ENCODE measurements at regions not wholly inside any gene's neighbourhood (a gene's known extent, or its start where the extent isn't known, plus 50 kb on each side); places are given as distances from the start of the nearest gene placed in this dataset.

DNA sequence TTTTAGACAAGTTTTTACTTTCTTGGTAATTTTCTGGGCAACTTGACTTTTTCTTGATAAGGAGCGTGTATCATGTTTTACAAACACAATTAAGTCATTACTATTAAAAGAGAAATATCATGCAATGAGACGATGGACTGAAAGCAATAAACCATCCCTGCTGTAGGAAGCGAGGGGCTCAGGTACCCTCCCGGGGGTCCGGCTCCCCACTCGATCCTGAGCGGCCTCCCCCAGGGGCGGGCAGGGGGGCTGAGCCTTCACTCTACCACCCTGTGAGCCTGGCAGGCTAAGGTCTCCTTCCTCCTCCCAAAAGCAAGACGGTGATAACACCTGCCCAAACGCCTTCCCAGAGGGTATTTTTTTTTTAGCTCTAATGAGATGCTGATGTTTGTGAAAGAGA, 51.8 kb upstream of the ADGRA1 start:
- DNase-seq, result no peak

DNA sequence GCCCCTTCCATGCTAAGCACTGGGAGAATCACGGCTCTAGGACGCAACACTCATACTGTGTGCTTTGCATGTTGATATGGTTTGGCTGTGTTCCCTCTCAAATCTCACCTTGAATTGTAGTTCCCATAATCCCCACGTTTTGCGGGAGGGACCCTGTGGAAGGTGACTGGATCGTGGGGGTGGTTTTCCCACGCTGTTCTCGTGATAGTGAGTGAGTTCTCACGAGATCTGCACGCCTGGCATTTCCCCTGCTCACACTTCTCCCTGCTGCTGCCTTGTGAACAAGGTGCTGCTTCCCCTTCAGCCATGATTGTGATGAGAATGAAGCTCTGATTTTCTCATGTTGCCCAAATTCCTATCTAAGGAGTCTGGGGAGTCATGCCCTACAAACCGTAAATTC, 53.0 kb upstream of the ADGRA1 start:
- DNase-seq, result no peak

DNA sequence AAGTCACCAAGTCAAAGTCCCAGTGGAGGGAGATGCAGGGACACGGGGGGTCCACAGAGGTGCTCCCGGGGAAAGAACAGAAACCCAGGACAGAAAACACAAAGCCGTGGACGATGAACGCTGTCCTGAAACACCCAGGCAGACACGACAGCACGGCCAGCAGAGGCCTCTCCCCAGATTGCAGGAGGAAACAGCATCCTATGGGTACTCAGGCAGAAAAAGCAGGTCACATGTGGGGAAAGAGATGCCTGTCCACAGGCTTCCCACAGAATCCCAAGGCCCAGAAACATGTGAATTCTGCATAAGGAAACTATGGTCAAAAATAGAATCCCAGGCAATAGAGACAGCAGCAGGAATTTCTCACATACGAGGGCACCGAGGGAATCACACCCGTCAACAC, 53.6 kb upstream of the ADGRA1 start:
- no peak for DNase-seq

DNA sequence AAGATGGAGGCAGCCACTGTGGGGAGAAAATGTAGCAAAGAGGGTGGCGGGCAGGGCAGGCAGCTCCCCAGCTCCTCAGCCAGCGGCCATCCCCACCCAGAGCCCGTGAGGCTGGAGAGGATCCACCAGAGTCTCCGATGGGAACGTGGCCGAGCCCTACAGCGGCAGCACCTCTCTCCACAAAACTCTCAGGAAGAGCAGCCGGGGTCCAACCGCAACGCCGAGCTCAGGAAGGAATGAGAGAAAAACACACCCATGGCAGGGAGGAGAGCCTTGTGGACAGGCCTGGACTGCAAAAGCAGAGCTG, 54.0 kb upstream of the ADGRA1 start:
- DNase-seq, result no peak

DNA sequence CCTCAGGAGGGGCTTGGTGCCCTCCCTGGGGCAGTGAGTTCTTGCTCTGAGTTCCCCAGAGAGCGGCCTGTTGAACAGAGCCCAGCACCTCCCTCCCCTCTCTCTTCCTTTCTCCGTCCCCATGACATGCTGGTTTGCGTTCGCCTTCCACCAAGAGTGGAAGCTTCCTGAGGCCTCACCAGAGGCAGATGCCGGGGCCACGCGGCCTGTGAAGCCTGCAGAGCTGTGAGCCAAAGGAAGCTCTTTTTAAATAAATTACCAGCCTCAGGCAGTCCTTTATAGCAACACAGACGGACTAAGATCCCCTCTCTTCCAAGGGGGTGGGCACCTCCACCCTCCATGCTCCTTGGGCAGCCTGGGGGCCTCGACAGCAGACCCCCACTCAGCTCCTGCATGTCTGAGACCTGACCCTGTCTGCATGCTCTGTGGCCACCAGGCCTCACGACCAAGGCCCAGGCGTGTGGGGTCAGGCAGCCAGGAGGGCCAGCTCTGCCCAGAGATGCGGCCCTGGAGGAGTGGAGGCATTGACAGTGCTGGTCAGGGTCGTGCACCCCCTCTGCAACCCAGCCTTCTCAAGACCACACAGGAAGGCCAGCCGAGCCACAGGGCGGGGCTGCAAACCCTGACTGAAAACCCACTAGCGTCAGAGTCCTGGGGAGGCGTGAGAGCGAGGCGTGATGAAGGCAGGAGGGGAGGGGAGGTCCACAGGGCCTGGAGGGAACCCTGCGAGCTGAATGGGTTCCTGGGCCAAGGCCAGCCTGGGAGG, 54.6 kb upstream of the ADGRA1 start:
- DNase-seq, result no peak

DNA sequence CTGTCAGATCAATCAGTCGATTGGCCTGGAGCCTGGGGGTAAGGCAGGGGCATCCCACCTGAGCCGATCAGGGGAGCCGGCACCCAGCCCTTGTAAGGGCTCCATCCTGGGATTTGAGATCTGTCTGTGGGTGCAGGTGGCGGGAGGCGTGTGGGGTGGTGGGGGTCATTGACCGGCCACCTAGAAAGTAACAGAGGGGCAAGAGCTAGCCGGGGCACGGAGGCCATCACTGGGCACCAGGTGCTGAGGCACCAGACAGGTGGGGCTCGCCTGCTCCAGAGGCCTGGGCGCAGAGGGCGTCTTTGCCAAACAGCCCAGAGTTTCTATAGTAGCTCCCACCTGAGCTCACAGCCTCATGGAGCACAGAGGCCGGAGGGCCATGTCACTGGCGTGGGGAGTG, 55.5 kb upstream of the ADGRA1 start:
- DNase-seq, result no peak

DNA sequence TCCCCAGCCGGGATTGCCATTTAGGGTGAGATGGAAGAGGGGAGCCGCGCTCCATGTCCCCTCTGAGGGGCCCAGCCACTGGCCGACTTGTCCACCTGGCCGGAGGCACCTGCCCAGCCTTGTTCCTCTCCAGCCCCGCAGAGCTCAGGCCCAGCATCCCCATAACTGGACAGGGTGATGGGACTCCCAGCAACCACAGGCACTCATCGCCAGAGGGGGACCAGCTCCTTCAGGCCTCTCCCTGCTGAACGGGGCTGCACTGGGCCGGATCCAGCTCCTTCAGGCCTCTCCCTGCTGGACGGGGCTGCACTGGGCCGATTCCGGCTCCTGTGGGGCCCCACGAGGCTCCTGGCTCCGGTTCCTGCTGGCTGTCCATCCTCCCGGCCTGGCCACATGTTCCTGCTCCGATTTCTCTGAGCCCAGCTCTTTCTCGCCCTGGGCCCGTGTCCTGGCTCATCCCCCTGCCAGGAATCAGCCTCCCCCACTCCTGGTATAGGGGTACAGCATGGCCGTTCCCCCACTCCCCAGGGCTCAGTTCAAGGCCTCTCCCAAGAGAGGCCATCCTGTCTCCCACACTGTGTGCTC, 56.1 kb upstream of the ADGRA1 start:
- no peak for DNase-seq

DNA sequence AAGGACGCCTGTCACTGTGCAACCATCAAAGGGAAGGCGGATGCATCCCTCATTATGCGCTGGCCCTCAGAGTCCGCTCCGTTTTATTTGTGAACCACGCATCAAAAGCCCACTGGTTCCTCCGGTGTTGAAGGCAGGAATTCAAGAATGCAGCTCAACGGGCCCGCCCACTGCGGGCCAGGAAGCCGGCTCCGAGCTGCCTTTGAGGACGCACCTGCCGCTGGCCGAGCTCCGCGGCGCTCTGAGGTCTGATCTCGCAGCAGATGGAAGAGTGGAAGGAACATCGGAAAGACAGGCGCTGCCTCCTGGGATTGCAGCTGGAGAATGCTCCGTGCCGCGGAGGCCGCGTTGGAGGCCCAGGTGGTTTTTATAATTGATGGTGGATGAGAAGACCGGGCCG, 56.9 kb upstream of the ADGRA1 start:
- no peak for DNase-seq

DNA sequence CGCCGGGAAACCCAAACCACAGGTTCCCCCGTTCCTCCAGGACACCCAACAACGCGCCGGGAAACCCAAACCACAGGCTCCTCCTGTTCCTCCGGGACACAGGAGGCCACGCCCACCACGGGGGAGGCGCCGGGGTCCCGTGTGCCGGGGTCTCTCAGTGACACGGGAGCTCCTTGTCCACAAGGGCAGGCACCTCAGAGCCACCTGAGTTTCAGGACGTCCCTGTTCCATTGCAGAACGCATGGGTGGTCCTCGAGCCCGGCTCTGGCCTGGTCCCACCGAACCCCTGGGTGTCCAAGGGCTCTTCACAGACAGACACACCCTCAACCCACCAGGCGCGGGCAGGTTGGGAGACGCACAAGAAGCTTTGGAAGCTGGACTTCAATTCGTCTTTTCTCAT, 57.6 kb upstream of the ADGRA1 start:
- no peak for DNase-seq

DNA sequence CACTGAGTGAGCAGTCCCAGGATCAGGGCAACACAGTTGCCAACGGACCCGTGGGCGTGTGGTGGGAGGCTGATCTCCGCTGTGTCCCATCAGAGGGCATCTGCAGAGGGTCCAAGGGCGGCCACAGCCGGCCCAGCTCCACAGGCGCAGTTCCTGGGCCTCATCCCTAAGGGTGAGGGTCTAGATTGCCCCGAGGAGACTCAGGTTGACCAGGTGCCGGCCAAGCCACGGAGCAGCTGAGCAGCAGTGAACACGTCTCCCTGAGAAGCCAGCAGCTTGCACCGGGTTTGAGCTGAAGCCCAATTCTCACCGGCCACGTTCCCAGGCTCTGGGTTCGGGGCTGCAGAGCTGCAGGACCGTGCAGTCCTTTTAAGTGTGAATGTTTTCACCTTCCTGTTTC, 58.8 kb upstream of the ADGRA1 start:
- no peak for DNase-seq

DNA sequence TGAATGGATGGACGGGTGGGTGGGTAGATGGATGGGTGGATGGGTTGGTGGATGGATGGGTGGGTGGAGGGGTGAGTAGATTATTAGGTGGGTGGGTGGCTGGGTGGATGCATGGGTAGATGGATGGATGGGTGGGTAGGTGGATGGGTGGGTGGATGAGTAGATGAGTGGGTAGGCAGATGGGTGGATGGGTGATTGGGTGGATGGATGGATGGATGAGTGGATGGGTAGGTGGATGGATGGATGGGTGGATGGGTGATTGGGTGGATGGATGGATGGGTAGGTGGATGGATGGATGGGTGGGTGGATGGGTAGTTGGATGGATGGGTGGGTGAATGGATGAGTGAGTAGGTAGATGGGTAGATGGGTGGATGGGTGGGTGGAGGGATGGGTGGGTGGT, 59.6 kb upstream of the ADGRA1 start:
- no peak for DNase-seq

DNA sequence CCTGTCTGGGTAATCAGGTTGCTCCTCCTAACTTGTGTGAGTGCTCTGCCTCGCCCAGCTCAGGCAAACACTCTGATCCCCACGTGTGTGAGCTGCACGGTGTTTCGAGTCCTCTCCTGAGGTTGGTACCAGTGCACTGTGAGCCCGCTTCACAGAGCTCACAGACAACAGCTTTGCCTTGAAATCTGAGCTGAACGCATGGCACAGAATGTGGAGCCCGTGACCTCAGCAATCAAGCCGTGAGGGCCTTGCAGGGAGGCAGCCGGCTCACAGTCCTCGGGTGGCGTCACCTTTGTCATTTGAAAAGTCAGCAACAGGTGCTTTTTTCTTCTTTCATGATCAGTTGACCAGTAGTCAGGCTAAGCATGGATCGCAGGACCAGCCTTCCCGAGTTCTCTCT, 60.2 kb upstream of the ADGRA1 start:
- no peak for DNase-seq

DNA sequence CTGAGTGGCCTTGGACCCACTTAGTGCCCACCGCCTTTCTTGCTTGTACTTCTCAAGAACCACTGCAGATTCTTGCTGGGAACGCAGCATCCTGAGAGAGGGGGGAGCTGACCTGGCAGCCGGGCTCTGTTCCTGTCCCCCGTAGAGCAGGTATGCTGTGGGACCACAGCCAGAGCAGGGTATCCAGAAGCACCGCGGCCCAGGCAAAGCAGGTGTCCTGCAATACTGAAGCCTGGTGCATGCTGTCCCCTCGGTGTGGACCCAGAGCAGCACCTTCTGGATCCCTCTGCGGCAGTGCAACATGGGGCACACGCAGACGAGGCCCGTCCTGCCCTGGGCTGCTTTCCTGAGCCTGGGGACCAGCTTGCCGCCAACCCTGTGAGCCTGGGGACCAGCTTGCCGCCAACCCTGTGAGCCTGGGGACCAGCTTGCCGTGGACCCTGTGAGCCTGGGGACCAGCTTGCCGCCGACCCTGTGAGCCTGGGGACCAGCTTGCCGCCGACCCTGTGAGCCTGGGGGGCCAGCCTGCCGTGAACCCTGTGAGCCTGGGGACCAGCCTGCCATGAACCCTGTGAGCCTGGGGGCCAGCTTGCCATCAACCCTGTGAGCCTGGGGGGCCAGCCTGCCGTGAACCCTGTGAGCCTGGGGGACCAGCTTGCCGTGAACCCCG, 60.9 kb upstream of the ADGRA1 start:
- DNase-seq, result no peak

DNA sequence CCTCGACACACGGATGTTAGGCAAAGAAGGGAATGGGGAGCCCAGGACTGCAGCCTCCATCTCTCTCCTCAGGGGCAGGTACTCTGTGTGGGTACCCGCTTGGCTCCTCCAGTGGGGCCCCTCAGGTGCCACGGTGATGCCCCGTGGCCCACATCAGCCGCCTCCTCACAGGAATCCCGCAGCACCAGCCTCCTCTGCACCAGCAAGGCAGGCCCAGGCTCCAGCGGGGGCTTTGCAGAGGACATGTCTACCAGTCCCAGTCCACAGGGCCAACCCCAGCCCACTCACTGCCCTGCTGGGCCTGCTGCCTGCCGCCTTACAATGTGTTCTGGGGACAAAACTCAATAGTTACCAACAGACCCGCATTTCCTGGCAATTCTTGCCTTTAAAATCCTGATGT, 61.6 kb upstream of the ADGRA1 start:
- DNase-seq, result no peak

DNA sequence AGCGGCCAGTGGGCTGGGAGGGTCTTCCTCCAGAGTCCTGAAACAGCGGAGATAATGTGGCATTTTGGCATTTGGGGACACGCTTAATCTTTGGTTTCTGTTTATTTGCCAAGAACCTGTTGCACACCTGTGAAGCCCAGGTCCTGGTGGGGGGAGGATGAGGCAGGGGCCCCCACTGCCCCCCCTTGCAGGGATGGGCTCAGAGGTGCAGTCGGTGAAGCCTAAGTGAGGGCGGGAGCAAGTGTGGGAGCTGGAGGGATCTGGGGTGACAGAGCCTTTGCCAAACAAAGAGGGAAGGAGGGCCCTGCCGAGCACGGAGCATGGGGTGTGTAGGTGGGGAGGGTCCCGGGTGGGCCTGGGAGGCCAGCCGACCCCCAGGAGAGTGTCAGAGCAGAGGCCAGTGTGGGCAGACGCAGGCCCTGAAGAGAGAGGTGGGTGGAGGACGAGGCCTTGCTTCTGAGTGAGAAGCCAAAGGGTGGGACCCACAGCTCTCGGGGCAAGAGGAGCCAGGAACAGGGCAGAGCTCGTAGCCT, 62.1 kb upstream of the ADGRA1 start:
- DNase-seq, result no peak

DNA sequence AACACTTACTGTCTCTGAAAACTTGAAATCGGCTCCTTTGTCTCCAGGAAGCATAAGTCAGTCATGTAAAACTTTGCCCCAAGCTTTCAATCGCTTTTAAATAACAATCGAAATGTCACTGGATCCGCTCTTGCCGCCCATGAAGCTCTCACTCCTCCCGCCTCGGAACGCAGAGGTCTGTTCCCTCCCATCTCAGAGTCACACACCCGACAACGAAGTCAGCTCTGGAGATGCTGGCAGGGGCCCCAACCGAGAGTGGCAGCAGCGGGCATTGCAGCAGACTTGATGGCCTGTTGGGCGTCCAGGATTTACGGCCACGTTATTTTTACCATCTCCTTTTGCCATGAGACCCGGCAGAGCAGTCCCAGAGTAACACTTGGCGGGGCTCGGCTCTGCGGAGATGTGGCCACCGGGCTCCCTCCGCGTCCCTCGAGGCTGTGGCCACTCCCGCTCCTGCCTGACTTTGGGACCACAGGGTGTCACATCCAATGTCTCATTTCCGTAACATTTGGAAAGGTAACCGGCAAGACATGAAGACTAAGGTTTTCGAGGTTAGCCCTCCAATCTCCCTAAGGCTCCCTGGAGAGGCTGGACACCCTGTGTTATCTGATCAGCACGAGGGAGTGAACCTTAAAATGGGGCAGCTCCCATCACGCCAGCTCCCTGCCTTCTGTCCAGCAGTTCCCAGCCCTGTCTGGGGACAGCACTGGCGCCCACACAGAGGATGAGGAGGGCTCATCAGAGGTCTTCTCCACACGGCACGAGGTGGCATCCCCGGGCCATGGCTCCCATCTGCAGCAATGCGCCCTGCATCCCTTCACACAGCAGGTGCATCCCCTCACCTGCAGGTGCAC, 62.8 kb upstream of the ADGRA1 start:
- no peak for DNase-seq

DNA sequence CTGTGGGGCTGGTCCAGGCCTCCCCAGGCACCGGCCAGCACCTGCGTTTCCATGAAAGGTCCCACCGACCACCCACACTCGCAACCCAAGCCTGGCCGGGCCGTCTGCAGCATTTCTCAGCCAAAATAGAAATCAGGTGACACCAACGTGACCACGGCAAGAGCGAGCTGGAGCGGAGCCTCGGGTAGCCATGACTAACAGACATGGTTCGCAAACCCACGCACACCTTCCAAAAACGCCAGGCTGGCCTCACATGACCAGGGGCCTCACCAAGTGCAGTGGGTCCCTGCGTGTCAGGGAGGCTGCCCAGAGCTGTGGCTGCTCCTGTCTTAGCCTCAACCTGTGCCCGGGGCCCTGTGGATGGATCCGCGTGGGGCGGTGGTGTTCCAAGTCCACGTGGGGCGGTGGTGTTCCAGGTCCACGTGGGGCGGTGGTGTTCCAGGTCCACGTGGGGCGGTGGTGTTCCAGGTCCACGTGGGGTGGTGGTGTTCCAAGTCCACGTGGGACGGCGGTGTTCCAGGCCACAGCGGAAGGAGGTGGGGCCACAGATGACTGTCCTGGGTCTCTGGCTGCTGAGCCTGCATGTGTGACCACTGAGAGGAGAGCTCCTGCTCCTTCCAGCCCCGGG, 64.4 kb upstream of the ADGRA1 start:
- DNase-seq, result no peak

DNA sequence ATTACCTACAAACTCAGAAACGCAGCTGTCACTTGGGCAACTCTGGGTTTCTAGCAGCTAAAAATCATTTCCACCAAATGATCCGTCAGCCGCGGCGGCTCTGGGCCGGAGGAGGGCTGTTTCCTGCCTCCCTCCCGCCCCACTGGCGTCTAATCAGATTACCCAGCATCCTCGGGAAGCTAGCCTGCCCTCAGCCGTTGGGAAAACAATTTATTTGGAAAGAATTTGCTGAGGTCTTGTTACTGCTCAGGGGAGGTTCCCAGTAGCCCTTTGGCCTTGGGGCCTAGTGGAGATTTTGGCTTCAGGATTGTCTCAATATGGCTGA, 65.0 kb upstream of the ADGRA1 start:
- no peak for DNase-seq

DNA sequence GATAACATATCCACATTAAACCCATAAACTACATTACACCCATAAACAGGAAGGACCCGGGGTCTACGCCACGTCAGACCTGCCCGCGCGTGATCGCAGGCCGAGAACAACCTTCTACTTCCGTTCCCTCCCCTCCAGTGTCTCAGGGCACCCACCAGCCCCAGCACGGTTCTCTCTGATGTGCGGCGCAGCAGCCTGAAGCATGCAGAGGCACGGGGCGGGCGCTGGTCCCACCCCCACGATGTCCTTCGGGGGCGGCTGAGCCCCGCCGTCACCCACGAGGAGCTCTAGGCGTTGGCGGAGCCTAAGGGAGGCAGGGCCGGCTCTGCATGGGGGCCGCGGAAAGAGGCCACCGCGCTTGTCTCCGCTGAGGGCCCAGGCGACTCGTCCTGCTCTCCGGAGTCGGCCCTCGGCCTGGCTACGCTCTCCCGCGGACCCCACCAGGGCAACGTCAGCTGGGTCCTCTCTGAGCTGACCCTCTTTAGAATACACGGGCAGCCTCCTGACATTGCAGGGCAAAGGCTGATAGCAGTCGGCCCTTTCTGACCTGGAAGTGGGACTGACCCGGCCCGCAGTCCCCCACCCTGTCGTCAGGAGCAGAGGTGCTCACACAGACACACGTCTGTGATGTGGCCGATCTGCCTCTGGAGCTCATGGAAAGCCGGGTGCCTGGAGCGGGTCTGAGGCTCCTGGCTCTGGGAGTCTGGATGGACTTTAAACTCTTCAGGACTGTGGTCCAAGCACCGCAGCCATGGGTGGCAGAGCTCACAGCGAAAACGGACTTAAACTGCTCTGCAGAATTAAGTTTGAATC, 65.6 kb upstream of the ADGRA1 start:
- no peak for DNase-seq

DNA sequence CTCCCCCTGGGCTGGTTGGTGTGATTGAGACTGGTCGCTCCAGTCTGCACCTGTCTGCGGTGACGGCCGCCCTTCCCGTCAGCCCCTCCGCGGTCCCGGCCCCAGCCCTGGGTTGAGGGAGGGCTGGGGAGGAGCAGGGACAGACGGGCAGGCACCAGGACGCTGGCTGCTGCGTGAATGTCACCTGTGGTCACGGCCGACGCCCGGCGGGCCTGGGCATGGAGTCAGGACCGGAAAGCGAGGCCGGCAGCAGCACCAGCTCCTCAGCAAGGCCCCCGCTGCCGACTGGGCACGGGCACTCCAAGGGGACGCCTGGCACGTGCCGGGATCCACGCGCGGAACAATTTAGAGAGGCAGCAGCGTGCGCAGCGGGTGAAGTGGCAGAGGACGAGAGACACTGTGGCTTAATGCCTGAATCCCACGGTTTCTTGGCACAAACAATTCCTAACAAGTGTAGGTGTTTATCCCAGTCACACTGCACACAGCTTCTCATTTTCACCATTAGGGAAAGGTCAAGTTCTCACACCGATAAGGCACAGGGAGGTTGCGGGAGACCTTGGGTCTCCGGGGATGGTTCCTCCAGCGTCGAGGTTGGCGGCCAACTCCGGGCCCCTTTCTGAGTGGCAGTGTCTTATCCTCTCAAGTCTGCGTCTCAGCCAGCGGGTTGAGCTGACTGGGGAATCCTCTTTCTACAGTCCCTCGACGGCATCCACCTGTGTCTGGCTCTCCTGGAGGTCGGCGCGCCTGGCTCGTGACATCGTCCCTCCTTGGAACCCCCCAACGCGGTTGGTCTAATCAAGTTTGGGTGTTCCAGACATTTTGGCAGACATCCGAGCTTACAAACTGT, 66.4 kb upstream of the ADGRA1 start:
- DNase-seq, result no peak

DNA sequence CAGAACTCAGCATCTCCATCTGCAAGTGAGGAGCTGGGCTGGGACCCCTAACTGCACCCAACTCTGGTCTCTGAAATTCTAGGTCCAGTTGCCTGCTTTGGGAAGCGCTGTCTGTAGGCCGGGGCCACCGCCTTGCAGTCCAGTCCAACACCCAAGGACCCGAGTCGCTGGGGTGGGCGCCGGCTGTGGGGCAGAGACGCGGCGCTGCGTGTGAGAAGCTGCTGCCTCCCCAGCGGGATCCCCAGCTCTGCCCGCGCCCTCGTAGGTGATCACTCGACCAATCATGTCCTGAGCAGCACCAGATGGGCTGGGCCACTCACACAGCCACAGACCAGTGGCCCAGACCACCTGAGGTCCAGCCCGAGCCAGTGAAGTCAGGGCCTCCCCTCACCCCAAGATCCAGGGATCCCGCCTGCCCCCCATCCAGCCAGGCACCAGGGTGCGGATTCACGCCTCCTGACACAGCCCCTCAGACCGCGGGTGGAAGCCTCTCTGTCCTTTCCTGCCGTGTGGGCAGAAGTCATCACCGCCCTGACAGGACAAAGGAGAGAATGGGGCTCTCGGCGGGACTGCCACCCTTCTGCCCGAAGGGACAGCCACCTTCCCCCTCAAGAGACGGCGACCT, 67.4 kb upstream of the ADGRA1 start:
- no peak for DNase-seq

All from AML-193 (cell line).